IMR-90 (cell line): ENCODE measurements at regions not wholly inside any gene's neighbourhood (a gene's known extent, or its start where the extent isn't known, plus 50 kb on each side); places are given as distances from the start of the nearest gene placed in this dataset.

Experiments used
- ATAC-seq: fragments of 200-7000 bp; cut with Tn5 transposase; 2 replicates; pipeline ENCODE4 v1.9.1; 2020; ENCODE audit warnings: low read depth, mild to moderate bottlenecking, moderate library complexity
- BruUV-seq: library from RNA; stranded (reverse); fragments of 400-500 nt; replicated peaks from 2 replicates; lab custom pipeline; 2021; lab: Mats Ljungman, UMichigan
- CTCF ChIA-PET: fragments of 300-600 bp; formaldehyde crosslinking; extraction: SDS; loops from one replicate; lab custom pipeline; 2021; ENCODE audit warnings: antibody characterized with exemption; lab: Yijun Ruan, JAX
- POLR2A ChIA-PET: fragments of 300-600 bp; sonication (Branson Sonifier 250); formaldehyde crosslinking; loops from one replicate; lab custom pipeline; 2022; ENCODE audit warnings: antibody characterized with exemption; ENCODE audit not compliant: unreplicated experiment; lab: Charles Lee
- DNase-seq: peaks from one replicate; pipeline ENCODE4 v3.0.0; 2013
- H2AFZ ChIP-seq: replicated peaks from 2 replicates; pipeline ENCODE3; 2013; ENCODE audit warnings: low read length, mild to moderate bottlenecking; ENCODE audit not compliant: poor library complexity
- H2AK5ac ChIP-seq: 2 replicates; pipeline ENCODE4 v1.6.1; 2013; ENCODE audit warnings: low read depth, low read length, inconsistent platforms
- H2AK9ac ChIP-seq: replicated peaks from 2 replicates; pipeline ENCODE3; 2013; ENCODE audit warnings: mild to moderate bottlenecking, low read depth, low read length, moderate library complexity; ENCODE audit not compliant: poor library complexity
- H2BK120ac ChIP-seq: 2 replicates; pipeline ENCODE4 v1.6.1; 2013; ENCODE audit warnings: low read depth, low read length, inconsistent platforms
- H2BK15ac ChIP-seq: 3 replicates; pipeline ENCODE4 v1.6.1; 2013; ENCODE audit warnings: low read depth, low read length, inconsistent platforms
- H2BK20ac ChIP-seq: 2 replicates; pipeline ENCODE4 v1.6.1; 2013; ENCODE audit warnings: low read depth, mild to moderate bottlenecking, inconsistent platforms, low read length, moderate library complexity
- H2BK5ac ChIP-seq: 2 replicates; pipeline ENCODE4 v1.6.1; 2013; ENCODE audit warnings: mild to moderate bottlenecking, low read depth, low read length, inconsistent platforms; ENCODE audit not compliant: poor library complexity, severe bottlenecking
- H3K14ac ChIP-seq: replicated peaks from 2 replicates; pipeline ENCODE4 v1.6.1; 2013; ENCODE audit warnings: low read depth, low read length, inconsistent platforms
- H3K18ac ChIP-seq: 2 replicates; pipeline ENCODE4 v1.6.1; 2013; ENCODE audit warnings: low read depth, low read length, control low read depth
- H3K23ac ChIP-seq: 2 replicates; pipeline ENCODE4 v1.6.1; 2013; ENCODE audit warnings: low read depth, low read length, inconsistent platforms
- H3K27ac ChIP-seq: 2 replicates; pipeline ENCODE4 v1.5.1; 2013; ENCODE audit warnings: mild to moderate bottlenecking, control low read depth, low read length; ENCODE audit not compliant: insufficient read depth
- H3K27me3 ChIP-seq: 2 replicates; pipeline ENCODE4 v1.6.1; 2013; ENCODE audit warnings: low read length; ENCODE audit not compliant: control insufficient read depth, insufficient read depth
- H3K36me3 ChIP-seq: 2 replicates; pipeline ENCODE4 v1.6.1; 2013; ENCODE audit warnings: low read length, mixed read lengths; ENCODE audit not compliant: control insufficient read depth, insufficient read depth
- H3K4ac ChIP-seq: 2 replicates; pipeline ENCODE4 v1.6.1; 2013; ENCODE audit warnings: low read depth, low read length, inconsistent platforms
- H3K4me1 ChIP-seq: 2 replicates; pipeline ENCODE4 v1.6.1; 2013; ENCODE audit warnings: low read length, mixed read lengths; ENCODE audit not compliant: control insufficient read depth, insufficient read depth
- H3K4me2 ChIP-seq: 2 replicates; pipeline ENCODE4 v1.6.1; 2013; ENCODE audit warnings: low read depth, mild to moderate bottlenecking, control low read depth, low read length, moderate library complexity
- H3K4me3 ChIP-seq: 2 replicates; pipeline ENCODE4 v1.5.1; 2013; ENCODE audit warnings: low read depth, mild to moderate bottlenecking, control low read depth, low read length, moderate library complexity; ENCODE audit not compliant: insufficient read depth
- H3K56ac ChIP-seq: 2 replicates; pipeline ENCODE4 v1.6.1; 2013; ENCODE audit warnings: low read length, inconsistent platforms; ENCODE audit not compliant: insufficient read depth; ENCODE audit errors: extremely low read depth
- H3K79me1 ChIP-seq, 2 experiments: 2 replicates each; pipeline ENCODE4 v1.6.1; 2013; ENCODE audit warnings: low read length in 2 of 2, inconsistent platforms in 1 of 2, low read depth in 1 of 2
- H3K9ac ChIP-seq: 2 replicates; pipeline ENCODE4 v1.6.1; 2013; ENCODE audit warnings: low read depth, low read length, control low read depth
- H3K9me1 ChIP-seq: 2 replicates; pipeline ENCODE4 v1.6.1; 2013; ENCODE audit warnings: low read length, inconsistent platforms; ENCODE audit not compliant: insufficient read depth
- H3K9me3 ChIP-seq: 2 replicates; pipeline ENCODE4 v1.6.1; 2013; ENCODE audit warnings: low read length; ENCODE audit not compliant: control insufficient read depth, insufficient read depth
- H4K20me1 ChIP-seq: 2 replicates; pipeline ENCODE4 v1.6.1; 2013; ENCODE audit warnings: low read length, inconsistent platforms; ENCODE audit not compliant: insufficient read depth
- H4K5ac ChIP-seq: 2 replicates; pipeline ENCODE4 v1.6.1; 2013; ENCODE audit warnings: mild to moderate bottlenecking, low read depth, low read length, control low read depth
- H4K8ac ChIP-seq, 2 experiments: 2 replicates each; pipeline ENCODE4 v1.6.1; 2013; ENCODE audit warnings: low read depth in 2 of 2, low read length in 2 of 2, control low read depth in 1 of 2, inconsistent platforms in 1 of 2
- H4K91ac ChIP-seq: 2 replicates; pipeline ENCODE4 v1.6.1; 2013; ENCODE audit warnings: low read depth, low read length, inconsistent platforms; ENCODE audit not compliant: insufficient read depth
- MAFK ChIP-seq: IDR thresholded peaks from 2 replicates; pipeline ENCODE4 v1.6.1; 2012; ENCODE audit warnings: low read depth, low read length, improper control_type of control experiment
- WGBS, 2 experiments: methylation state at CpG; one replicate each; pipeline versions ENCODE4 v1.1.5 to v1.1.7; 2013; ENCODE audit warnings: missing lambda C conversion rate in 2 of 2; ENCODE audit not compliant: insufficient read length in 1 of 2; ENCODE audit errors: extremely low coverage in 2 of 2; 5-methylcytosine and 5-hydroxymethylcytosine counted together
- dilution Hi-C: fragments of 300-500 bp; cut with HindIII; formaldehyde crosslinking; loops from one replicate; pipeline ENCODE4 v1.14.3; 2018; ENCODE audit warnings: low sequenced_read_pairs; ENCODE audit not compliant: unreplicated experiment
- in situ Hi-C: fragments of 300-500 bp; cut with MboI; formaldehyde crosslinking; loops from 3 replicates; pipeline ENCODE4 v1.14.3; 2019; ENCODE audit warnings: low sequenced_read_pairs, inconsistent platforms, mixed read lengths
- intact Hi-C: fragments of 100-400 bp; cut with micrococcal nuclease; formaldehyde crosslinking; loops from 2 replicates; pipeline ENCODE4 v1.10.0; 2022

- Histone ChIP-seq H2BK120ac (no peak overlapping the region), H3K4me3 (no peak overlapping the region), H4K20me1 (no peaks in the 10 kb centered on the region), H2AK5ac (no peak overlapping the region), H3K4me1 (no peaks in the 10 kb centered on the region), H3K9me3 (no peaks in the 10 kb centered on the region), H3K56ac (no peak overlapping the region), H2BK20ac (no peak overlapping the region), H2BK15ac (no peak overlapping the region), H3K9me1 (no peaks in the 10 kb centered on the region), H3K23ac (no peak overlapping the region), H3K14ac (no peak overlapping the region), H4K91ac (no peak overlapping the region), H4K5ac (no peak overlapping the region), H3K4me2 (no peak overlapping the region), H3K4ac (no peak overlapping the region), H3K36me3 (no peaks in the 10 kb centered on the region), H3K18ac (no peak overlapping the region), H3K79me1 (no peaks in the 10 kb centered on the region), H2BK5ac (no peak overlapping the region), H4K8ac (no peak overlapping the region), H3K27me3 (peaks cover 2% of the 10 kb centered on the region; the same call in 1 of the 2 replicates), H3K27ac (no peak overlapping the region), H2AFZ (no peak overlapping the region), H3K9ac (no peak overlapping the region), H2AK9ac (no peak overlapping the region)
- intact Hi-C loops = no loop called here
- no peak for TF ChIP-seq MAFK
- ChIA-PET CTCF (no interaction called here), POLR2A (no interaction called here)
- in situ Hi-C loops = no loop called here
- 0% methylated on average over 1 of the region's 4 CpGs; no CpG with 5 or more reads in 1 of the 2 experiments for WGBS, 2 experiments
- dilution Hi-C loops = no loop called here
- DNase-seq (no peak), ATAC-seq (no peak)
- no TSS peak for BruUV-seq
These were observed 186.7 kb downstream of the INSIG2 start for GRCh38 chr2:118274841-118275510.
